GM12878 (cell line): ENCODE measurements at regions not wholly inside any gene's neighbourhood (a gene's known extent, or its start where the extent isn't known, plus 50 kb on each side); places are given as distances from the start of the nearest gene placed in this dataset.

Experiments used
- ATAC-seq: fragments of 200-7000 bp; cut with Tn5 transposase; 3 replicates; pipeline ENCODE4 v1.9.1; 2020; ENCODE audit warnings: mild to moderate bottlenecking, moderate library complexity
- BruUV-seq: library from RNA; stranded (reverse); fragments of 400-500 nt; replicated peaks from 2 replicates; lab custom pipeline; 2021; lab: Mats Ljungman, UMichigan
- CTCF ChIA-PET: fragments of 300-600 bp; sonication (Branson Sonifier 250); formaldehyde crosslinking; extraction: SDS; loops from one replicate; lab custom pipeline; 2021; ENCODE audit warnings: inconsistent platforms; lab: Yijun Ruan, JAX
- POLR2A ChIA-PET: fragments of 350-600 bp; formaldehyde crosslinking; extraction: SDS; loops from one replicate; lab custom pipeline; 2021; ENCODE audit warnings: inconsistent platforms; lab: Charles Lee
- RAD21 ChIA-PET: fragments of 300-600 bp; sonication (Branson Sonifier 250); formaldehyde crosslinking; loops from one replicate; lab custom pipeline; 2023; ENCODE audit warnings: antibody characterized with exemption; ENCODE audit not compliant: unreplicated experiment; lab: Charles Lee
- SMC1A ChIA-PET: fragments of 300-600 bp; sonication (Branson Sonifier 250); formaldehyde crosslinking; loops from one replicate; lab custom pipeline; 2023; ENCODE audit not compliant: unreplicated experiment, uncharacterized antibody; lab: Charles Lee
- DNase-seq: peaks from one replicate; pipeline ENCODE4 v3.0.0-alpha.2; 2011; ENCODE audit warnings: low read depth, low spot score
- FAIRE-seq: peaks from 3 replicates; lab custom pipeline; 2011; peaks lifted over from hg19 to GRCh38; lab: Jason Lieb, UNC
- H2AFZ ChIP-seq: 2 replicates; pipeline ENCODE4 v1.6.0; 2011; ENCODE audit warnings: low read depth, low read length, control low read depth; ENCODE audit not compliant: control insufficient read depth
- H3K27ac ChIP-seq: 2 replicates; pipeline ENCODE4 v1.5.1; 2011; ENCODE audit warnings: control low read depth; ENCODE audit not compliant: control insufficient read depth, insufficient read depth
- H3K27me3 ChIP-seq, 2 experiments: replicated peaks in 1 of 2; 2 replicates each; pipeline versions ENCODE4 v1.6.0 to v1.6.1; 2011; ENCODE audit warnings: low read length in 1 of 2; ENCODE audit not compliant: control insufficient read depth in 2 of 2, insufficient read depth in 2 of 2
- H3K36me3 ChIP-seq, 2 experiments: 2 replicates each; pipeline ENCODE4 v1.5.1; 2011; ENCODE audit warnings: low read length in 1 of 2; ENCODE audit not compliant: control insufficient read depth in 2 of 2, insufficient read depth in 2 of 2
- H3K4me1 ChIP-seq: 2 replicates; pipeline ENCODE4 v1.6.1; 2011; ENCODE audit warnings: mild to moderate bottlenecking, low read length, moderate library complexity, mixed read lengths; ENCODE audit not compliant: control insufficient read depth, insufficient read depth
- H3K4me2 ChIP-seq: 2 replicates; pipeline ENCODE4 v1.6.0; 2011; ENCODE audit warnings: control low read depth; ENCODE audit not compliant: control insufficient read depth, insufficient read depth
- H3K4me3 ChIP-seq: fragments of 200-600 bp; sonication (generic); 2 replicates; pipeline ENCODE4 v1.5.1; 2016
- H3K79me2 ChIP-seq: 2 replicates; pipeline ENCODE4 v1.6.0; 2011; ENCODE audit warnings: low read length; ENCODE audit not compliant: control insufficient read depth, insufficient read depth
- H3K9ac ChIP-seq: 2 replicates; pipeline ENCODE4 v1.8.0; 2011; ENCODE audit warnings: low read length, control low read depth, mixed read lengths; ENCODE audit not compliant: control insufficient read depth, insufficient read depth
- H3K9me3 ChIP-seq: replicated peaks from 3 replicates; pipeline ENCODE4 v1.5.1; 2011; ENCODE audit warnings: mild to moderate bottlenecking, low read length; ENCODE audit not compliant: control insufficient read depth, insufficient read depth
- H4K20me1 ChIP-seq: 2 replicates; pipeline ENCODE4 v1.6.0; 2011; ENCODE audit not compliant: control insufficient read depth, insufficient read depth
- BCL11A ChIP-seq: IDR thresholded peaks from 2 replicates; pipeline ENCODE4 v1.6.1; 2011; ENCODE audit warnings: low read depth, low read length
- CREM ChIP-seq: IDR thresholded peaks from 2 replicates; pipeline ENCODE4 v1.6.1; 2014; ENCODE audit warnings: antibody characterized with exemption, low read depth
- EP300 ChIP-seq, 2 experiments: fragments of 150-350 bp in 1 of 2; IDR thresholded peaks; 2 replicates each; pipeline ENCODE4 v1.6.1; 2011 to 2012; ENCODE audit warnings: low read depth in 2 of 2, low read length in 2 of 2, borderline replicate concordance in 1 of 2, improper control_type of control experiment in 1 of 2, inconsistent platforms in 1 of 2; ENCODE audit not compliant: control insufficient read depth in 1 of 2
- IRF3 ChIP-seq: fragments of 450-650 bp; IDR thresholded peaks from 2 replicates; pipeline ENCODE4 v1.6.1; 2014; ENCODE audit warnings: mild to moderate bottlenecking
- PAX8 ChIP-seq: fragments of 450-650 bp; IDR thresholded peaks from 2 replicates; pipeline ENCODE4 v1.6.1; 2017; ENCODE audit warnings: mild to moderate bottlenecking, moderate library complexity
- RAD51 ChIP-seq: fragments of 450-650 bp; IDR thresholded peaks from 2 replicates; pipeline ENCODE4 v1.6.1; 2016; ENCODE audit warnings: moderate library complexity, mild to moderate bottlenecking, inconsistent platforms
- SIX5 ChIP-seq: IDR thresholded peaks from 2 replicates; pipeline ENCODE4 v1.6.1; 2011; ENCODE audit warnings: mild to moderate bottlenecking, low read depth, low read length, moderate library complexity; ENCODE audit not compliant: severe bottlenecking
- ZNF207 ChIP-seq: fragments of 450-650 bp; IDR thresholded peaks from 2 replicates; pipeline ENCODE4 v1.6.1; 2014; ENCODE audit warnings: antibody characterized with exemption, mild to moderate bottlenecking, borderline replicate concordance
- ZNF24 ChIP-seq: fragments of 450-650 bp; IDR thresholded peaks from 2 replicates; pipeline ENCODE4 v1.6.1; 2017; ENCODE audit warnings: antibody characterized with exemption, mild to moderate bottlenecking
- ZNF274 ChIP-seq: IDR thresholded peaks from one replicate; pipeline ENCODE4 v1.8.0; 2011; ENCODE audit not compliant: insufficient read length, insufficient read depth
- WGBS: methylation state at CpG from one replicate; pipeline ENCODE4 v1.1.6; 2016; ENCODE audit warnings: low lambda C conversion rate; ENCODE audit not compliant: insufficient replicate concordance, insufficient coverage; ENCODE audit errors: missing lambda C conversion rate; 5-methylcytosine and 5-hydroxymethylcytosine counted together
- in situ Hi-C: fragments of 300-500 bp; cut with MboI; formaldehyde crosslinking; loops from 9 replicates; pipeline ENCODE4 v1.14.3; 2018; ENCODE audit warnings: mixed read lengths
- intact Hi-C: fragments of 100-400 bp; cut with micrococcal nuclease; formaldehyde crosslinking; loops from one replicate; pipeline ENCODE4 v1.14.2; 2022; ENCODE audit not compliant: unreplicated experiment

- no peak for TF ChIP-seq ZNF274
- TF ChIP-seq SIX5, result no peak
These were observed 1352.0 kb upstream of the NUDT12 start (continued) for GRCh38 chr5:104914536-104915070.

- RAD21 ChIA-PET, result no interaction called here
- no TSS peak for BruUV-seq
- no peaks in the 10 kb centered on the region for H3K9me3 ChIP-seq
- CTCF ChIA-PET, result no interaction called here
- ATAC-seq, result no peak
- no peak for FAIRE-seq
- H4K20me1 ChIP-seq, result no peaks in the 10 kb centered on the region
- TF ChIP-seq PAX8, result no peak
- TF ChIP-seq ZNF24, result no peak
- TF ChIP-seq SIX5, result no peak
- no peak for TF ChIP-seq EP300 (IDR thresholded peaks at IDR 0.05; ENCODE audit: borderline replicate concordance in 1 of 2, control insufficient read depth in 1 of 2, low read depth in 2 of 2, low read length in 2 of 2)
- no peak for TF ChIP-seq BCL11A
- no peak for TF ChIP-seq IRF3
- no peak for TF ChIP-seq RAD51
- no peak for TF ChIP-seq CREM
- no peak for TF ChIP-seq ZNF207
- in situ Hi-C loops, result no loop called here
- no peak overlapping the region for H3K4me3 ChIP-seq
- intact Hi-C loops, result no loop called here
- POLR2A ChIA-PET, result no interaction called here
- DNase-seq, result no peak
- no peaks in the 10 kb centered on the region for H3K79me2 ChIP-seq
- H3K36me3 ChIP-seq, result no peaks in the 10 kb centered on the region
- no peak overlapping the region for H2AFZ ChIP-seq
- 0% methylated on average over 3 of the region's 3 CpGs for WGBS
- no peaks in the 10 kb centered on the region for H3K27me3 ChIP-seq
- H3K4me2 ChIP-seq, result no peak overlapping the region
- H3K4me1 ChIP-seq, result no peaks in the 10 kb centered on the region
- H3K27ac ChIP-seq, result no peak overlapping the region
- SMC1A ChIA-PET, result interaction anchor here (1.0 kb wide), 1 partner anchor 9 kb away, joined by 3 read pairs; no protein-coding TSS in a partner anchor
- H3K9ac ChIP-seq, result no peak overlapping the region
These were observed 1351.3 kb upstream of the NUDT12 start for GRCh38 chr5:104913841-104914281.
